IMR-90 (cell line): ENCODE measurements at regions not wholly inside any gene's neighbourhood (a gene's known extent, or its start where the extent isn't known, plus 50 kb on each side); places are given as distances from the start of the nearest gene placed in this dataset.

ENCODE experiments used
- ATAC-seq: fragments of 200-7000 bp; cut with Tn5 transposase; 2 replicates; pipeline ENCODE4 v1.9.1; 2020; ENCODE audit warnings: low read depth, mild to moderate bottlenecking, moderate library complexity
- BruUV-seq: library from RNA; stranded (reverse); fragments of 400-500 nt; replicated peaks from 2 replicates; lab custom pipeline; 2021; lab: Mats Ljungman, UMichigan
- CTCF ChIA-PET: fragments of 300-600 bp; formaldehyde crosslinking; extraction: SDS; loops from one replicate; lab custom pipeline; 2021; ENCODE audit warnings: antibody characterized with exemption; lab: Yijun Ruan, JAX
- POLR2A ChIA-PET: fragments of 300-600 bp; sonication (Branson Sonifier 250); formaldehyde crosslinking; loops from one replicate; lab custom pipeline; 2022; ENCODE audit warnings: antibody characterized with exemption; ENCODE audit not compliant: unreplicated experiment; lab: Charles Lee
- DNase-seq: peaks from one replicate; pipeline ENCODE4 v3.0.0; 2013
- H2AFZ ChIP-seq: replicated peaks from 2 replicates; pipeline ENCODE3; 2013; ENCODE audit warnings: low read length, mild to moderate bottlenecking; ENCODE audit not compliant: poor library complexity
- H2AK5ac ChIP-seq: 2 replicates; pipeline ENCODE4 v1.6.1; 2013; ENCODE audit warnings: low read depth, low read length, inconsistent platforms
- H2AK9ac ChIP-seq: replicated peaks from 2 replicates; pipeline ENCODE3; 2013; ENCODE audit warnings: mild to moderate bottlenecking, low read depth, low read length, moderate library complexity; ENCODE audit not compliant: poor library complexity
- H2BK120ac ChIP-seq: 2 replicates; pipeline ENCODE4 v1.6.1; 2013; ENCODE audit warnings: low read depth, low read length, inconsistent platforms
- H2BK15ac ChIP-seq: 3 replicates; pipeline ENCODE4 v1.6.1; 2013; ENCODE audit warnings: low read depth, low read length, inconsistent platforms
- H2BK20ac ChIP-seq: 2 replicates; pipeline ENCODE4 v1.6.1; 2013; ENCODE audit warnings: low read depth, mild to moderate bottlenecking, inconsistent platforms, low read length, moderate library complexity
- H2BK5ac ChIP-seq: 2 replicates; pipeline ENCODE4 v1.6.1; 2013; ENCODE audit warnings: mild to moderate bottlenecking, low read depth, low read length, inconsistent platforms; ENCODE audit not compliant: poor library complexity, severe bottlenecking
- H3K14ac ChIP-seq: replicated peaks from 2 replicates; pipeline ENCODE4 v1.6.1; 2013; ENCODE audit warnings: low read depth, low read length, inconsistent platforms
- H3K18ac ChIP-seq: 2 replicates; pipeline ENCODE4 v1.6.1; 2013; ENCODE audit warnings: low read depth, low read length, control low read depth
- H3K23ac ChIP-seq: 2 replicates; pipeline ENCODE4 v1.6.1; 2013; ENCODE audit warnings: low read depth, low read length, inconsistent platforms
- H3K27ac ChIP-seq: 2 replicates; pipeline ENCODE4 v1.5.1; 2013; ENCODE audit warnings: mild to moderate bottlenecking, control low read depth, low read length; ENCODE audit not compliant: insufficient read depth
- H3K27me3 ChIP-seq: 2 replicates; pipeline ENCODE4 v1.6.1; 2013; ENCODE audit warnings: low read length; ENCODE audit not compliant: control insufficient read depth, insufficient read depth
- H3K36me3 ChIP-seq: 2 replicates; pipeline ENCODE4 v1.6.1; 2013; ENCODE audit warnings: low read length, mixed read lengths; ENCODE audit not compliant: control insufficient read depth, insufficient read depth
- H3K4ac ChIP-seq: 2 replicates; pipeline ENCODE4 v1.6.1; 2013; ENCODE audit warnings: low read depth, low read length, inconsistent platforms
- H3K4me1 ChIP-seq: 2 replicates; pipeline ENCODE4 v1.6.1; 2013; ENCODE audit warnings: low read length, mixed read lengths; ENCODE audit not compliant: control insufficient read depth, insufficient read depth
- H3K4me2 ChIP-seq: 2 replicates; pipeline ENCODE4 v1.6.1; 2013; ENCODE audit warnings: low read depth, mild to moderate bottlenecking, control low read depth, low read length, moderate library complexity
- H3K4me3 ChIP-seq: 2 replicates; pipeline ENCODE4 v1.5.1; 2013; ENCODE audit warnings: low read depth, mild to moderate bottlenecking, control low read depth, low read length, moderate library complexity; ENCODE audit not compliant: insufficient read depth
- H3K56ac ChIP-seq: 2 replicates; pipeline ENCODE4 v1.6.1; 2013; ENCODE audit warnings: low read length, inconsistent platforms; ENCODE audit not compliant: insufficient read depth; ENCODE audit errors: extremely low read depth
- H3K79me1 ChIP-seq, 2 experiments: 2 replicates each; pipeline ENCODE4 v1.6.1; 2013; ENCODE audit warnings: low read length in 2 of 2, inconsistent platforms in 1 of 2, low read depth in 1 of 2
- H3K9ac ChIP-seq: 2 replicates; pipeline ENCODE4 v1.6.1; 2013; ENCODE audit warnings: low read depth, low read length, control low read depth
- H3K9me1 ChIP-seq: 2 replicates; pipeline ENCODE4 v1.6.1; 2013; ENCODE audit warnings: low read length, inconsistent platforms; ENCODE audit not compliant: insufficient read depth
- H3K9me3 ChIP-seq: 2 replicates; pipeline ENCODE4 v1.6.1; 2013; ENCODE audit warnings: low read length; ENCODE audit not compliant: control insufficient read depth, insufficient read depth
- H4K20me1 ChIP-seq: 2 replicates; pipeline ENCODE4 v1.6.1; 2013; ENCODE audit warnings: low read length, inconsistent platforms; ENCODE audit not compliant: insufficient read depth
- H4K5ac ChIP-seq: 2 replicates; pipeline ENCODE4 v1.6.1; 2013; ENCODE audit warnings: mild to moderate bottlenecking, low read depth, low read length, control low read depth
- H4K8ac ChIP-seq, 2 experiments: 2 replicates each; pipeline ENCODE4 v1.6.1; 2013; ENCODE audit warnings: low read depth in 2 of 2, low read length in 2 of 2, control low read depth in 1 of 2, inconsistent platforms in 1 of 2
- H4K91ac ChIP-seq: 2 replicates; pipeline ENCODE4 v1.6.1; 2013; ENCODE audit warnings: low read depth, low read length, inconsistent platforms; ENCODE audit not compliant: insufficient read depth
- CTCF ChIP-seq: conservative IDR thresholded peaks from 2 replicates; pipeline ENCODE4 v1.5.1; 2012; ENCODE audit warnings: mild to moderate bottlenecking, low read depth, low read length, improper control_type of control experiment
- FOS ChIP-seq: fragments of 150-350 bp; IDR thresholded peaks from 2 replicates; pipeline ENCODE4 v1.6.1; 2016; ENCODE audit warnings: low read depth, low read length
- MAZ ChIP-seq: IDR thresholded peaks from 2 replicates; pipeline ENCODE4 v1.6.1; 2012; ENCODE audit warnings: low read depth, mild to moderate bottlenecking, low read length, improper control_type of control experiment, moderate library complexity, borderline replicate concordance
- MXI1 ChIP-seq: IDR thresholded peaks from 2 replicates; pipeline ENCODE4 v1.6.1; 2012; ENCODE audit warnings: low read depth, mild to moderate bottlenecking, low read length, moderate library complexity, borderline replicate concordance
- RAD21 ChIP-seq: IDR thresholded peaks from 2 replicates; pipeline ENCODE4 v1.6.1; 2012; ENCODE audit warnings: low read length, improper control_type of control experiment
- SMC3 ChIP-seq: fragments of 150-350 bp; IDR thresholded peaks from 2 replicates; pipeline ENCODE4 v1.6.1; 2016; ENCODE audit warnings: low read depth, mild to moderate bottlenecking, antibody characterized with exemption, low read length, moderate library complexity
- WGBS, 2 experiments: methylation state at CpG; one replicate each; pipeline versions ENCODE4 v1.1.5 to v1.1.7; 2013; ENCODE audit warnings: missing lambda C conversion rate in 2 of 2; ENCODE audit not compliant: insufficient read length in 1 of 2; ENCODE audit errors: extremely low coverage in 2 of 2; 5-methylcytosine and 5-hydroxymethylcytosine counted together
- dilution Hi-C: fragments of 300-500 bp; cut with HindIII; formaldehyde crosslinking; loops from one replicate; pipeline ENCODE4 v1.14.3; 2018; ENCODE audit warnings: low sequenced_read_pairs; ENCODE audit not compliant: unreplicated experiment
- in situ Hi-C: fragments of 300-500 bp; cut with MboI; formaldehyde crosslinking; loops from 3 replicates; pipeline ENCODE4 v1.14.3; 2019; ENCODE audit warnings: low sequenced_read_pairs, inconsistent platforms, mixed read lengths
- intact Hi-C: fragments of 100-400 bp; cut with micrococcal nuclease; formaldehyde crosslinking; loops from 2 replicates; pipeline ENCODE4 v1.10.0; 2022
- TF ChIP-seq, protein P1 (sequence below): fragments of 150-350 bp; IDR thresholded peaks from 2 replicates; pipeline ENCODE4 v1.6.1; 2016; ENCODE audit warnings: low read depth, mild to moderate bottlenecking, low read length, moderate library complexity, borderline replicate concordance

DNA sequence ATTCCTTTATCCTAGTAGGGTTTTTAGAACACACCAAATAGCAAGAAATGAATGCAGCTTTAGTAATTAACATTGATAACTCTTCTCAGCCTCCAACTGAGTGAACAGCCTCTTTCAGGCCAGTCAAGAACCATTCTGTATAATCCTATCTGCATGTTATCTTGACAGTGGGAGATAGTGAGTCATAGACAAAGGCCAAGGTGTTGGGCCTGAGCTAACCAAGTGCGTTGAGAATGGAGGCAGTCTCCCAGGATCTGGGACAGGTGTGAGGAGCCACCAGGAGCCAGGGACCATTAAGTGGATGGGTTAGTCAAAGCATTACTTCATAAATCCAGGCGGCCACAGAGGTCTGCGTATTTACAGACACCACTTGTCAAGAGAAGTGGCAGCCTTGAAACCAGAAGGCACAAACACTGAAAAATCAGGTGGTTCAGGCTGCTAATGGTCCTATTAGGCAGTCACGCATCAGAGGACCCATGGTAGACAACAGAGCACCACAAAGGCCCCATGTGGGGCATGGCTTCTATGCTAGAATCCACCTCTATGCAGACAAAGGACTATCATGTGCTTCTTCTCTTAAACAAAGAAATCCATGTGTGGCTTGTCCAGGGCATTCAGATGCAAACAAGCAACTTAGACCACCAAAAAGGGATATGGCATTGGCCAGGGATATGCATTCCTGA, 409.7 kb upstream of the PIK3R1 start:
- Histone ChIP-seq H3K27me3 (no peaks in the 10 kb centered on the region), H2BK15ac (no peak overlapping the region), H3K4me3 (no peak overlapping the region), H4K8ac (no peak overlapping the region), H3K4ac (no peak overlapping the region), H2BK120ac (no peak overlapping the region), H3K36me3 (no peaks in the 10 kb centered on the region), H3K79me1 (no peaks in the 10 kb centered on the region), H4K5ac (no peak overlapping the region), H3K14ac (no peak overlapping the region), H3K9me3 (no peaks in the 10 kb centered on the region), H3K23ac (no peak overlapping the region), H2AFZ (no peak overlapping the region), H3K27ac (no peak overlapping the region), H3K9me1 (no peaks in the 10 kb centered on the region), H2BK5ac (no peak overlapping the region), H2AK9ac (no peak overlapping the region), H3K9ac (no peak overlapping the region), H3K4me2 (no peak overlapping the region), H2AK5ac (no peak overlapping the region), H3K56ac (no peak overlapping the region), H2BK20ac (no peak overlapping the region), H3K18ac (no peak overlapping the region), H4K91ac (no peak overlapping the region), H4K20me1 (no peaks in the 10 kb centered on the region), H3K4me1 (no peaks in the 10 kb centered on the region)
- ChIA-PET POLR2A (no interaction called here), CTCF (no interaction called here)
- DNase-seq: no peak
- no peak for ATAC-seq
- in situ Hi-C loops (loop anchor here (25.0 kb wide), 1 partner anchor 569 kb away; no protein-coding TSS in a partner anchor), dilution Hi-C loops (no loop called here), intact Hi-C loops (no loop called here)
- no peak for TF ChIP-seq FOS
- TF ChIP-seq MAZ: no peak
- TF ChIP-seq, protein P1, sequence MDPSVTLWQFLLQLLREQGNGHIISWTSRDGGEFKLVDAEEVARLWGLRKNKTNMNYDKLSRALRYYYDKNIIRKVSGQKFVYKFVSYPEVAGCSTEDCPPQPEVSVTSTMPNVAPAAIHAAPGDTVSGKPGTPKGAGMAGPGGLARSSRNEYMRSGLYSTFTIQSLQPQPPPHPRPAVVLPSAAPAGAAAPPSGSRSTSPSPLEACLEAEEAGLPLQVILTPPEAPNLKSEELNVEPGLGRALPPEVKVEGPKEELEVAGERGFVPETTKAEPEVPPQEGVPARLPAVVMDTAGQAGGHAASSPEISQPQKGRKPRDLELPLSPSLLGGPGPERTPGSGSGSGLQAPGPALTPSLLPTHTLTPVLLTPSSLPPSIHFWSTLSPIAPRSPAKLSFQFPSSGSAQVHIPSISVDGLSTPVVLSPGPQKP: no peak
- no peak for TF ChIP-seq CTCF
- no peak for TF ChIP-seq MXI1
- TF ChIP-seq RAD21: no peak
- TF ChIP-seq SMC3: no peak
- 61% methylated on average over 2 of the region's 4 CpGs; no CpG with 5 or more reads in 1 of the 2 experiments for WGBS, 2 experiments
- BruUV-seq: no TSS peak
